ENCODE measurements at regions not wholly inside any gene's neighbourhood (a gene's known extent, or its start where the extent isn't known, plus 50 kb on each side); places are given as distances from the start of the nearest gene placed in this dataset.

DNA sequence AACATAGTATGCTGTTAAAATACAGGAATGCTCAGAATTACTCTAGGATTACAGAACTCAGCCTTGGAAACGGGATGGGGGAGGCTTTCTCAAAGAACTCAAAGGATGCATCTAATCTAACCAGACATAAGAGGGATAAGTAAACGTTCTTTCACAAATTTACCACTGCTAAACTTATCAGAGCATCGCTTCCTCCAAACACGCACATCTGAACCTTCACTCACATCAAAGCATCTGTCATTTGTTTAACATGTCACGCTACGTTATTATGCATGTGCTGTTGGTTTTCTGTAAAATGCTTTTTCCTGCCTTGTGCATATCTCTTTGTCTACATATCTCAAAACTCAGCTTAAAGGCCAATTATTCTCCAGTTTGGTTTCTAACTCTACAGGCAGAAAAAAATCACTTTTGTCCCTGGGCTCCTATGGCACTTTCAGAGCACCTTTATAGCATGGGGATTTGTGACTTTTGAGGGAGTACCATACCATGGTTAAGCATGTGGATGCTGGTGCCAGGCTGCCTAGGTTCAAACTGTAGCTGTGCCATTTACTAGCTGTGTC lies 106.7 kb upstream of the FSHR start:
- no peaks in the 10 kb centered on the region for H3K27me3 Mint-ChIP-seq
- H3K27ac Mint-ChIP-seq = no peak overlapping the region
- H3K36me3 Mint-ChIP-seq = no peaks in the 10 kb centered on the region
- H3K9me3 Mint-ChIP-seq = no peaks in the 10 kb centered on the region
- H3K4me3 Mint-ChIP-seq = no peak overlapping the region
- DNase-seq = no peak
- H3K4me1 Mint-ChIP-seq = no peaks in the 10 kb centered on the region
- POLR2A ChIA-PET = no interaction called here
- ATAC-seq (ENCODE audit: low read depth) = no peak

DNA sequence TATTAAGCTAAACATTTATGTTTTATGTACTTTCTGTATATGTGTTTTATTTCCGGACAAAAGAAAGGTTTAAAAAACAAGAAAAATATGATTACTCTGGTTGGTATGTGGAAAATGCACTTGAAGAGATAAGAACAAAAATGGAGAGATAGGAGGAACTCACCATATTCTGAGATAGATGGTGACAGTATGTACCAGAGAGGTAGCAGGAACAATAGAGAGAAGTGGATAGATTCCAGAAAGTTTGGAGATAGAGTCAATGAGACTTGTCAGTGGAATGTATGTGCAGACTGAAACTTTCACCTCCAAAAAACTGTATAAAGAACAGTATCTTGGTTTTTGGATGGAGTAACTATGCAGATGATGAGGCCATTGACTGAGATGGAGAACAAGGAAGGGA lies 105.6 kb upstream of the FSHR start:
- Mint-ChIP-seq H3K27me3 (no peaks in the 10 kb centered on the region), H3K9me3 (no peaks in the 10 kb centered on the region), H3K4me1 (no peaks in the 10 kb centered on the region), H3K4me3 (no peak overlapping the region), H3K27ac (no peak overlapping the region), H3K36me3 (no peaks in the 10 kb centered on the region)
- POLR2A ChIA-PET = no interaction called here
- DNase-seq (no peak), ATAC-seq (ENCODE audit: low read depth) (no peak)

- H3K4me3 Mint-ChIP-seq = no peak overlapping the region
- no peak for ATAC-seq (ENCODE audit: low read depth)
- no peaks in the 10 kb centered on the region for H3K4me1 Mint-ChIP-seq
- POLR2A ChIA-PET = no interaction called here
- no peak overlapping the region for H3K27ac Mint-ChIP-seq
- no peak for DNase-seq
- H3K36me3 Mint-ChIP-seq = no peaks in the 10 kb centered on the region
- H3K27me3 Mint-ChIP-seq = no peaks in the 10 kb centered on the region
- H3K9me3 Mint-ChIP-seq = no peaks in the 10 kb centered on the region
Measured at GRCh38 chr2:49255409-49255971, 101.2 kb upstream of the FSHR start.

- H3K36me3 Mint-ChIP-seq = no peaks in the 10 kb centered on the region
- POLR2A ChIA-PET = no interaction called here
- DNase-seq = no peak
Measured at GRCh38 chr2:49254401-49254800, 100.1 kb upstream of the FSHR start.

GRCh38 chr2:49251766-49252165 lies 97.5 kb upstream of the FSHR start:
- no peaks in the 10 kb centered on the region for H3K9me3 Mint-ChIP-seq
- POLR2A ChIA-PET = no interaction called here
- H3K4me3 Mint-ChIP-seq = no peak overlapping the region
- H3K27me3 Mint-ChIP-seq = no peaks in the 10 kb centered on the region
- H3K27ac Mint-ChIP-seq = no peak overlapping the region
- ATAC-seq (ENCODE audit: low read depth) (no peak), DNase-seq (no peak)
- no peaks in the 10 kb centered on the region for H3K36me3 Mint-ChIP-seq
- no peaks in the 10 kb centered on the region for H3K4me1 Mint-ChIP-seq

More at GRCh38 chr2:49254401-49254800, 100.1 kb upstream of the FSHR start:
- no peak overlapping the region for H3K4me3 Mint-ChIP-seq
- no peak for ATAC-seq (ENCODE audit: low read depth)
- no peaks in the 10 kb centered on the region for H3K4me1 Mint-ChIP-seq
- no peaks in the 10 kb centered on the region for H3K9me3 Mint-ChIP-seq
- no peak overlapping the region for H3K27ac Mint-ChIP-seq
- H3K27me3 Mint-ChIP-seq = no peaks in the 10 kb centered on the region

DNA sequence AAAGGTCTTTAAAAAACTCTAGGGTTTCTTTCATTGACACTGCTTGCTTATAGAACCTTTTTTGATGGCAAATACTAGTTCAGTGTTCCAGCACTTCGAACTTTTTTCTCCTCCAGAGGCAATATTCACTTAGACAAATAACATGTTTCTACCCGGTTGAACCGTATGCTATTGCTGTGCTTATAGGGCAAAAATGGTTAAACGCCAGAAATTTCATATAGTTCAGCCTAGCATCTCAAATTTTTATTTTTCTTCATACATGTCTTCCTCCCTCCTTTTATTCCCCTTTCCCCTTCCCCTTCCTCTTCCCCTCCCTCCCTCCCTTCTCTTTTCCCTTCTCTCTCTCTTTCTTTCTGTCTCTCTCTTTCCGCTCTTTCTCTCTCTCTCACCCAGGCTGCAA lies 96.9 kb upstream of the FSHR start:
- POLR2A ChIA-PET = no interaction called here
- Mint-ChIP-seq H3K4me3 (no peak overlapping the region), H3K4me1 (no peaks in the 10 kb centered on the region), H3K36me3 (no peaks in the 10 kb centered on the region), H3K27ac (no peak overlapping the region), H3K27me3 (no peaks in the 10 kb centered on the region), H3K9me3 (no peaks in the 10 kb centered on the region)
- ATAC-seq (ENCODE audit: low read depth) (no peak), DNase-seq (no peak)

GRCh38 chr2:49248506-49248905 lies 94.2 kb upstream of the FSHR start:
- POLR2A ChIA-PET = no interaction called here
- Mint-ChIP-seq H3K27me3 (no peaks in the 10 kb centered on the region), H3K4me1 (no peaks in the 10 kb centered on the region), H3K9me3 (peaks cover 5% of the 10 kb centered on the region), H3K27ac (no peak overlapping the region), H3K36me3 (no peaks in the 10 kb centered on the region), H3K4me3 (no peak overlapping the region)
- no peak for DNase-seq
- no peak for ATAC-seq (ENCODE audit: low read depth)

DNA sequence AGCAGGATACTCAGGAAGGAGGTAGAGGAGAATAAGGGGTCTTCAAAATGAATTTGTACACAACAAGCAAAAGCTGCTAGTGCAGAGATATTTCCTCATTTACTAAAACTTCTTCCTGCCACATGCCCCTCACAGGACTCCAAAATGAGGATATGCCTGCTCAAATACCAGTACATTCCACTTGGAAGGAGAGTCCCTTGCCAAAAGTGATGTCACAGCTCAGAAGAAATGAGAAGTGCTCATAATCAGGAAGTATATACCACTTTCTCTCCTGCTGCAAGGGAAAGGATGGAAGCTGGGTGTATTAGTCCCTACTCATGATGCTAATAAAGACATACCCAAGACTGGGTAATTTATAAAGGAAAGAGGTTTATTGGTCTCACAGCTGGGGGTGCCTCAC lies 87.7 kb upstream of the FSHR start:
- Mint-ChIP-seq H3K36me3 (no peaks in the 10 kb centered on the region), H3K27me3 (no peaks in the 10 kb centered on the region), H3K9me3 (peaks cover 7% of the 10 kb centered on the region), H3K27ac (no peak overlapping the region), H3K4me3 (no peak overlapping the region), H3K4me1 (no peaks in the 10 kb centered on the region)
- DNase-seq (no peak), ATAC-seq (ENCODE audit: low read depth) (no peak)
- POLR2A ChIA-PET = no interaction called here

- Mint-ChIP-seq H3K4me1 (no peaks in the 10 kb centered on the region), H3K4me3 (no peak overlapping the region), H3K36me3 (no peaks in the 10 kb centered on the region), H3K27ac (no peak overlapping the region), H3K27me3 (no peaks in the 10 kb centered on the region), H3K9me3 (peaks cover 7% of the 10 kb centered on the region)
- POLR2A ChIA-PET = no interaction called here
- ATAC-seq (ENCODE audit: low read depth) (no peak), DNase-seq (no peak)
Measured at GRCh38 chr2:49241501-49241900, 87.2 kb upstream of the FSHR start.

- Mint-ChIP-seq H3K4me1 (no peaks in the 10 kb centered on the region), H3K27me3 (no peaks in the 10 kb centered on the region), H3K27ac (no peak overlapping the region), H3K4me3 (no peak overlapping the region), H3K36me3 (no peaks in the 10 kb centered on the region), H3K9me3 (peaks cover 7% of the 10 kb centered on the region)
- no peak for ATAC-seq (ENCODE audit: low read depth)
- no peak for DNase-seq
- POLR2A ChIA-PET = no interaction called here
Measured at GRCh38 chr2:49240608-49241007, 86.3 kb upstream of the FSHR start.

- ATAC-seq (ENCODE audit: low read depth) (no peak), DNase-seq (no peak)
- Mint-ChIP-seq H3K9me3 (peaks cover 2% of the 10 kb centered on the region), H3K27ac (no peak overlapping the region), H3K4me3 (no peak overlapping the region), H3K36me3 (no peaks in the 10 kb centered on the region), H3K4me1 (no peaks in the 10 kb centered on the region), H3K27me3 (no peaks in the 10 kb centered on the region)
- POLR2A ChIA-PET = no interaction called here
Measured at GRCh38 chr2:49238604-49238960, 84.3 kb upstream of the FSHR start.

DNA sequence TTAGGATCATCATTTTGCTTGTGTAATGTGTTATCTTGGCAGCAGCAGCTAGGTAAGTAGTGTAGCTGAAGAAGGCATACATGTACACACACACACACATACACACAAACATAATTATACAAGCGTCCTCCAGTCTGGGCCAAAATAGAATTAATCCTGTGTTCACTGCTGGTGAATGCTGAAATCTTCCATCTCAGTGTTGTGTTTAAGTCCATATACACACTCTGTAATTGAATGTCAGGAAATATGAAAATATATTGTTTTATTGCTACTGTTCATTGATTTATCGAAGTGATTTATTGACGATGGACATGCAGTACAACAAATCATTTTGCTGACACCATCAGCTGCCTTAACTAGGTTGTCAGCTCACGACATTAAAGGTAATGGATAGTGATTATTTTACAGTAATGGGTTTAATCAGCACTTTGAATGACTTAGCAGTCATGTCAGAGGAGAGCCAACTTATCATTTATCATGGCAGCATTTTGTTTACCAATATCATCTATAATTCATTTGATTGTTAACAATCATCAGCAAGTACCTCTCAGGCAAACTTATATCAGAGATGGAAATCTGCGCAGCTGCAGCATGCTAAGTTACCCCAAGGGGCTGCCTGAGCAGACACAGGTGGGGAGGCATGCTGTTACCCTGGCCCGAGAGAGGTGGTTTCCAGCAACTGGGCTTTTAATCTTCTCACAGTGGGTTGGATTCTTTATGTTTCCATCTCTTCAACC lies 83.7 kb upstream of the FSHR start:
- Mint-ChIP-seq H3K27ac (no peak overlapping the region), H3K9me3 (no peaks in the 10 kb centered on the region), H3K4me1 (no peaks in the 10 kb centered on the region), H3K4me3 (no peak overlapping the region), H3K36me3 (no peaks in the 10 kb centered on the region), H3K27me3 (no peaks in the 10 kb centered on the region)
- ATAC-seq (ENCODE audit: low read depth) (no peak), DNase-seq (no peak)
- POLR2A ChIA-PET = no interaction called here

DNA sequence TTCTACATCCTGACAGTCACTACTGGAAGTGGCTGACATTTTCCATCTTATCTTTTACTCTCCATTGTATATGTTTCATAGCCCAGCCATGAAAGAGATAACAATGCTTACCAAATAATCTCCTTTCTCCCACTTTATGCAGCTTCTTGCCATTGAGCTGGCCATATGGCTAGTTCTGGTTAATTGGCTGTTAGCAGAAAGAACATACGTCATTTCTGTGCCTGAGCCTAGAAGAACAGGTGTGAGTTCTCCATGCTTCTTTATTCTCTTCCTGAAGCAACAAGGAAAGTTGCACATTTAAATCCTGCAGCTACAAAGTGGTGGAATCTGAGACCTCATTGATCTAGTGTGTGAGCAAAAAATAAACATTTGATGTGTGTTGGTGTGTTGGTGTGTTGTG lies 82.0 kb upstream of the FSHR start:
- Mint-ChIP-seq H3K4me1 (no peaks in the 10 kb centered on the region), H3K4me3 (no peak overlapping the region), H3K9me3 (peaks cover 2% of the 10 kb centered on the region), H3K36me3 (no peaks in the 10 kb centered on the region), H3K27ac (no peak overlapping the region), H3K27me3 (no peaks in the 10 kb centered on the region)
- ATAC-seq (ENCODE audit: low read depth) = no peak
- POLR2A ChIA-PET = no interaction called here
- no peak for DNase-seq

- Mint-ChIP-seq H3K9me3 (peaks cover 3% of the 10 kb centered on the region), H3K4me3 (no peak overlapping the region), H3K4me1 (no peaks in the 10 kb centered on the region), H3K27ac (no peak overlapping the region), H3K36me3 (no peaks in the 10 kb centered on the region), H3K27me3 (no peaks in the 10 kb centered on the region)
- POLR2A ChIA-PET = no interaction called here
- no peak for DNase-seq
- no peak for ATAC-seq (ENCODE audit: low read depth)
Measured at GRCh38 chr2:49226360-49226759, 72.0 kb upstream of the FSHR start.
